ENCODE measurements at regions not wholly inside any gene's neighbourhood (a gene's known extent, or its start where the extent isn't known, plus 50 kb on each side); places are given as distances from the start of the nearest gene placed in this dataset.

DNA sequence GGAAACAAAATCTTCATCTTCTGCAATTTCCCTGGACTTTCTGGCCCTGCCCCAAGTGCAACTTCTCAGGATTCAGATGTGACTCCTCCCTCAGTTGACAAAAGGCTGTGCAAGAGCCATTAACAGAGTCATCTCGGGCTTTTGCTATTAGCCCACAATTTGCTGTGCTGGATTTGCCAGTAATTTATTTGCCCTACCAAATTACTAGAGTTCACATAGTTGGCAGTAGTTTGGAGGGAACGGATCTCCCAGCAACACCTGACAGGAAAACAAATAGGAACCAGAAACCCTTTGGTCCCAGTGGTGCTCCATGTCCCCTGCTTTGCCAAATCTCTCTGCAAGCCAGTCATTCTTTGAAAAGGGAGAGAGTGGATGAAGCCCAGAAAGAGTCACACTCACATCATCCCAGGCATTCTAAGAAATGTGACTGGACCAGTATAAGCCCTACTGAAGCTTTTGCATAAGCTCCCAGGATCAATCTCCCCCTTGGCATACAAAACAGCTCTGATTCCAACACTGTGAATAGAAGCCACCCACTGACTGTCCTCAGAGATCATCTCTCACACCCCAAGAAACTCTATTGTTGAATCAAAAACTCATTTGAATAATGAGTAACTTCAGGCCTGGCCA is 350.1 kb upstream of the NBEA start:
- POLR2A ChIA-PET = no interaction called here
- H3K27ac Mint-ChIP-seq = no peak overlapping the region
- intact Hi-C loops (cut with micrococcal nuclease) = no loop called here
- H3K36me3 Mint-ChIP-seq = no peaks in the 10 kb centered on the region
- no peak overlapping the region for H3K4me3 Mint-ChIP-seq
- peaks cover 6% of the 10 kb centered on the region for H3K9me3 Mint-ChIP-seq
- H3K4me1 Mint-ChIP-seq (ENCODE audit: low read depth) = no peaks in the 10 kb centered on the region
- DNase-seq = no peak
- CTCF ChIA-PET = no interaction called here
- no peaks in the 10 kb centered on the region for H3K27me3 Mint-ChIP-seq

DNA sequence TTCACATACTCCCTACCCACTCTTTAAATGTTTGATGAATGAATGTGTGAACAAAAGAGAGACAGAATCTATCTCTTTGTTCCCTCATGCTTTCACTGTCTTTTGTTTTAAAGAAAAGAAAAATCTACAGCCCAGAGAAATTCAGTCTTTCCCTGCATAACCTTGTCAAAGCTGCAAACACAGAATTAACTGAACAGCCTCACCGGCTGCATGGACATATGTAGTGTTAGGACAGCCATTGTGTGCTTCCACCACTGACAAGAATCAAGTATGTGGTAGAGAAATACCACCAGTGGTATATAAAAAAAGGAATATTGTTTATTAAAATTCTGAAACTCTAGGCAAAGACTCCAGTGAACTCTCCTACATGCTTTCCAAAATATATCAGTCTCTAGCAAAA is 348.4 kb upstream of the NBEA start:
- POLR2A ChIA-PET = no interaction called here
- Mint-ChIP-seq H3K36me3 (no peaks in the 10 kb centered on the region), H3K9me3 (peaks cover 6% of the 10 kb centered on the region), H3K4me1 (ENCODE audit: low read depth) (no peaks in the 10 kb centered on the region), H3K4me3 (no peak overlapping the region), H3K27me3 (no peaks in the 10 kb centered on the region), H3K27ac (no peak overlapping the region)
- CTCF ChIA-PET = no interaction called here
- DNase-seq = no peak
- intact Hi-C loops (cut with micrococcal nuclease) = no loop called here

DNA sequence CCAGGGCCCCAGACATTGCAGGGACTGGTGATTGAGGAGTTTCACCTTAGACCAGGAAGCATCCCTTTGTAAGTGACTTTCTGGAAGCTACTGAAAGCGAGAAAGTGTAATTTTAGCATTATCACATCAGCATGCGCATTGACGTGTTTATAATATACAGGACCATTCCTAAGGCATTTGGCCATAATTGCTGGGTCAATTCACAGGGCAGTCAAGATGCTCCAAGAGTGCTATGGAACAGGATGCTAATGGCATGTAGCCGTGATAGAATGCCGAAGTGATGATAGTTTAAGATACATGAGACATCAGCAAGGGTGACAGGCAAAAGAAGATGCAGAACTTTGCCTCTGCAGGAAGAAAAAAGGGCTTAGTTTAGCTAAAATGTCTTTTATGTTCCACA is 347.6 kb upstream of the NBEA start:
- ChIA-PET POLR2A (no interaction called here), CTCF (no interaction called here)
- Mint-ChIP-seq H3K9me3 (peaks cover 6% of the 10 kb centered on the region), H3K36me3 (no peaks in the 10 kb centered on the region), H3K27me3 (no peaks in the 10 kb centered on the region), H3K4me1 (ENCODE audit: low read depth) (no peaks in the 10 kb centered on the region), H3K27ac (no peak overlapping the region), H3K4me3 (no peak overlapping the region)
- intact Hi-C loops (cut with micrococcal nuclease) = no loop called here
- DNase-seq = no peak

DNA sequence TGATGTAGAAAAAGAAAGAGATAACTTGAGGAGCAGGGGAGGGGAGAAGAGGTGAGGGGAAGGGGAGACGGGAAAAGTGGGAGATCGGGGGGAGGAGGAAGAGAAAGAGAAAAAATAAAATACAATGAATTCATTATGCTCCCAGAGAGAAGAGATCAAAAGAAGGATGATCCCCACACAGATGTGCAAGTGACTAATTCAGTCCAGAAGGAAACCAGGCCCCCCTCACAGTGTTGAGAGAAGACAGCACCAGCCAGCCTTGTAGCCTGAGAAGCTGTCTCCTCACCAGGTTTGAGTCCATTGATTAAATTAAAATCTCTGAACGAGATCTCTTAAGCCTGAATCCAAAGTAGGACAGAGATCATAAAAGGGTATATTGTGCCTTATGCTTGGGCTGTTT is 333.7 kb upstream of the NBEA start:
- Mint-ChIP-seq H3K4me1 (ENCODE audit: low read depth) (no peaks in the 10 kb centered on the region), H3K9me3 (peaks cover 9% of the 10 kb centered on the region), H3K27me3 (no peaks in the 10 kb centered on the region), H3K27ac (no peak overlapping the region), H3K4me3 (no peak overlapping the region), H3K36me3 (no peaks in the 10 kb centered on the region)
- ChIA-PET CTCF (no interaction called here), POLR2A (no interaction called here)
- DNase-seq = no peak
- intact Hi-C loops (cut with micrococcal nuclease) = no loop called here

DNA sequence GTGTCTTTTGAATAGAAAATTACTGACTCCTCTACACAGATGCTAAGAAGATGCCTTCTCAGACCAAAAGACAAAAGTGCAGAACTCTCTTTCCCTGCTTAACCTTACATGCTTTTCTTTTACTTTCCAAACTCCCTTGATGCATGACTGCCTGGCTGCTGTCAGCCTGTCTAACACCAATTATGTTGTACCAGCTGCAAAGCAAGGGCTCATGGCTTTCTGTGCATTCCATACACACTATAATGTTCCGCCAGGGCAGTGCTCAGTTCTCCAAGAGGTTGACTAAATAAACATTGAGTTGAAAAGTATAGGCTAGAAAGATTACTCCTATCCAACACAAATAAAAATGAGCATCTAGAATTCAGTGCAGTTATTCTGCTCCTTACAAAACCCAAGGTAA is 330.4 kb upstream of the NBEA start:
- no peak overlapping the region for H3K4me3 Mint-ChIP-seq
- no peaks in the 10 kb centered on the region for H3K4me1 Mint-ChIP-seq (ENCODE audit: low read depth)
- H3K27ac Mint-ChIP-seq = no peak overlapping the region
- ChIA-PET CTCF (no interaction called here), POLR2A (no interaction called here)
- H3K27me3 Mint-ChIP-seq = no peaks in the 10 kb centered on the region
- intact Hi-C loops (cut with micrococcal nuclease) = no loop called here
- no peaks in the 10 kb centered on the region for H3K36me3 Mint-ChIP-seq
- H3K9me3 Mint-ChIP-seq = peaks cover 5% of the 10 kb centered on the region
- DNase-seq = no peak

DNA sequence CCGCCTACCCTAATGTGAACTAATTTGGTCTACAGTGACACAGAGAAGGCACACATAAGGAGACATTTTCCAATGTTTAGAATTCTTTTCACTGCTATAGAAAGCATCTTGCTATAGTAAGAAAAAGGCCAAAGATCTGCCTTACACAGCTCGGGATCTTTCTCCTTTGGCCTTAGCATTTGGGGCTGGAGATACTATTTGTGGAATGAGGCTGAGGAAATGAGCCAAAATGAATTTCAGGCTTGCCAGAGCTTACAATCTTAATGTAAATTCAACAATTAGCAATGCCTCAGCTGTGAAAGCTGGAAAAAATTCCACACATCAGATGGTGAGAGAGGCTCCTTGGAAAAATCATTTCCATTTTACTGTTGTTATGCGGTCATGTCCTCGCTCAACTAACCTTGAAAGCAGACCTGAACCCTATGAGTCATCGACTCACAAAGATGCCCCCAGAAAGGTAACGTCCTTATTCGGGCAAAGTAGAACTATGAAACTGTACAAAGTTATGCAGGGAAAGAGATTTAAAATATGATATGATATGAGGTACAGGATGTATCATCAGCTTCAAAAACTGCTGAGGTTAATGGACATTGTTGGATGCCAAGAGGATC is 324.5 kb upstream of the NBEA start:
- intact Hi-C loops (cut with micrococcal nuclease) = no loop called here
- H3K27ac Mint-ChIP-seq = no peak overlapping the region
- CTCF ChIA-PET = no interaction called here
- H3K9me3 Mint-ChIP-seq = peaks cover 2% of the 10 kb centered on the region
- no peaks in the 10 kb centered on the region for H3K36me3 Mint-ChIP-seq
- no peaks in the 10 kb centered on the region for H3K27me3 Mint-ChIP-seq
- no peak for DNase-seq
- H3K4me3 Mint-ChIP-seq = no peak overlapping the region
- no peaks in the 10 kb centered on the region for H3K4me1 Mint-ChIP-seq (ENCODE audit: low read depth)
- POLR2A ChIA-PET = no interaction called here

DNA sequence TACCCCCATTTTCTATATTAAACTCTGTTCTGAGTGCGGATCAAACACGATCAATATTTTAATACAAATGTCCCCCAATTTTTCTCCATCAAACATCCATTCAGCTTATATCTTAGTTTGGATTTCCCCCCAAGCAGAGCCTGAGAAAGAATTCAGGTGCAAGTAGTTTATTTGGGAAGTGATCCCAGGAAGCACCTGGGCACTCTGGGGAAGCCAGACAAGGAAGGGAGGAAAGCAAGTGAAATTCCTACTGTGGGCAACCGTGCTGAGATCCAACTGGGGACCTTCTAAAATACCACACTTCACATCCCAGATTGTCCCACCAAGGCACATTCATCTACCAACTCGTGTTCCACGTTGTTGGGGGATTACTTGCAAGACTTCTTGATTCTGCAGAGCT is 323.4 kb upstream of the NBEA start:
- CTCF ChIA-PET = no interaction called here
- no peaks in the 10 kb centered on the region for H3K4me1 Mint-ChIP-seq (ENCODE audit: low read depth)
- H3K27me3 Mint-ChIP-seq = no peaks in the 10 kb centered on the region
- POLR2A ChIA-PET = no interaction called here
- no peak for DNase-seq
- no peak overlapping the region for H3K27ac Mint-ChIP-seq
- no peak overlapping the region for H3K4me3 Mint-ChIP-seq
- H3K9me3 Mint-ChIP-seq = no peaks in the 10 kb centered on the region
- intact Hi-C loops (cut with micrococcal nuclease) = no loop called here
- H3K36me3 Mint-ChIP-seq = no peaks in the 10 kb centered on the region

DNA sequence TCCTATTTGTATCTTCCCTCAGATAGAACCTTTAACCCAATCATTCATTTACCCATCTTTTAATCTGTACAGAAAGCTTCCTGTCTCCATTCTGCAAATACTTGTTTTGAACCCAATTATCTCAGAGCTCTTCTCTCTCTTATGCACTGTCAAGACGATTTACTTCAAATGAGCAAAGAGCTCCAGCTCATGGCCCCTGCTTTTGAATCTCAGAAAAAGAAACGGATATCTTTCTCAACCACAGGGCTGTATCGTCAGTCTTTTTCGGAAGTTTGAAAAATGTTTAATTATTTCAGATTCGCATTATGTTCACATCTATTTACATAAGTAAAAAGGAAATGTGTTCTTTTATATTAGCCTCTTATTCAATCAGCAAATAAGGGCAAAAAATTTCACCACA is 322.7 kb upstream of the NBEA start:
- no peaks in the 10 kb centered on the region for H3K4me1 Mint-ChIP-seq (ENCODE audit: low read depth)
- no peaks in the 10 kb centered on the region for H3K36me3 Mint-ChIP-seq
- CTCF ChIA-PET = no interaction called here
- no peak overlapping the region for H3K27ac Mint-ChIP-seq
- POLR2A ChIA-PET = no interaction called here
- no peaks in the 10 kb centered on the region for H3K9me3 Mint-ChIP-seq
- intact Hi-C loops (cut with micrococcal nuclease) = no loop called here
- no peak overlapping the region for H3K4me3 Mint-ChIP-seq
- DNase-seq = no peak
- no peaks in the 10 kb centered on the region for H3K27me3 Mint-ChIP-seq

DNA sequence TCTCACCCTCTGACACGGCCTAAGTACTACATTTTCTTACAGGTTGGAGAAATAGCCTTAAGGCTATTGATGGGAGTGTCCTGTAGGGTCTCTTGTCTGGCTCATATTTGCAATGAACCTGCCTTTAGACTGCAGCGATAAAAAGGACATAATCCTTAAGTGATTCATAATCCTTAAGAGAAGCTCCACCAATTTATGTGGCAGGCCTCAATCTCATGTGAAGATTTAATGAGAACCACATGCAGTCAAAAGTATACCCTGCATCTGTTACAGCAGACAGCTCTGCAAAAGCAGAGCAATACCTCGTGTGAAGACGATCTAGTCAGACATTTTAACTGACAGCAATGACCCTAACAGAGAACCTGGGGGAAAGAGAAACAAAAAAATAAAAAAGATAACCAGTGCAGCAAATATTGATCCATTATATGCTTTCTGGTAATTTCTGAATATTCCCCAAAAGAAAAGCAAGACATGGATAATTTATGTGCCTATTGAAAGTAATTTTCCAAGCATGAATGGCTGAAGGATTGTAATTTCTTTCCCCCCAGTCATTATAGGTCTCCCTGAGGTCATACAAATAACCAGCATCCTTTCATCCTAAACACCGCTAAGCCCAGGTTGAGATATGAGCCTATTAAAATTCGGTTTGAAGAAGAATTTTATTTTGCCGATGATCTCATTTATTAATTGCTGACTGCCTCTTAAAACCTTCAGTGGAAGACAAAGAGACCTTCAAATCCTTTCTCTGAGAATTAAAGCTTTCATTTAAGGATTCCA is 321.8 kb upstream of the NBEA start:
- Mint-ChIP-seq H3K27ac (no peak overlapping the region), H3K36me3 (no peaks in the 10 kb centered on the region), H3K9me3 (no peaks in the 10 kb centered on the region), H3K4me1 (ENCODE audit: low read depth) (no peaks in the 10 kb centered on the region), H3K4me3 (no peak overlapping the region), H3K27me3 (no peaks in the 10 kb centered on the region)
- intact Hi-C loops (cut with micrococcal nuclease) = no loop called here
- CTCF ChIA-PET = no interaction called here
- no peak for DNase-seq
- POLR2A ChIA-PET = no interaction called here

DNA sequence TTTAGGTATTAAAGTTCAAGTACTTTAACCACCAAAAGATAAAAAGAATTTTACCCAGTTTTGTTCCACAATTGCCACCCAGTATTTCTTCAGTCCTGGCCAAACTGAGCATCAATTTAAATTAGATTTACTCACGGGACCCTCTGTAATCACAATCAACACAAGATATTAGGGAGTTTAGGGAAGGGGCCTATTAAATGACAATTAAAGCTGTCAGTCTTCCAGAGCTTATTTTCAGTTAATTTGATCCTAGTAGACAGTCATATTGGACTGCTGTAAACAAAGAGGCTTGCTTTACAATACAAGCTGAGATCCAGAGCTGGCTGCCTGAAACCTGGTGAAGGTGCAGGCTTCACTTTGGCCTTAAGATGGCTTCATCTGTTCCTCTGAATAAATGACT is 321.2 kb upstream of the NBEA start:
- H3K36me3 Mint-ChIP-seq = no peaks in the 10 kb centered on the region
- POLR2A ChIA-PET = no interaction called here

DNA sequence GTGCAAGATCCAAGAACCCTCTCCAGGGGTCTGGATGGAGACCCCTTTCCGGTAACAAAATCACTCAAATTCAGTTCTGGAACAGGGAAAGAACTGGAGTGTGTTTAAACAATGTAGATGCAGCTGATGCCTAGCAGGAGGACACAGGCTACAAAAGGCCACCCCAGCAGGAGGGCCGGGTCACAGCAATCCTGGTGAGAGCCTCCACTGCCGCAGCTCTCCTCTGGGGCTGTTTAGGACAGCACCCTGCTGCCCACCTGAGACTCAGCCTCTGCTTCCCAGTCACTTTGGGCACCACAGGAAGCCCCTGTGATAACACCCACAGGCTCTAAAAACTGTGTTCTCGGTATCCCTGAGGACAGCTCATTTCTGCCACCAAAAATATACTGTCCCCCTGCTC is 318.7 kb upstream of the NBEA start:
- H3K27me3 Mint-ChIP-seq = no peaks in the 10 kb centered on the region
- H3K4me1 Mint-ChIP-seq (ENCODE audit: low read depth) = no peaks in the 10 kb centered on the region
- no peak overlapping the region for H3K27ac Mint-ChIP-seq
- intact Hi-C loops (cut with micrococcal nuclease) = no loop called here
- H3K4me3 Mint-ChIP-seq = no peak overlapping the region
- H3K9me3 Mint-ChIP-seq = no peaks in the 10 kb centered on the region
- no peaks in the 10 kb centered on the region for H3K36me3 Mint-ChIP-seq
- DNase-seq = no peak
- CTCF ChIA-PET = no interaction called here
- POLR2A ChIA-PET = no interaction called here

More for the DNA sequence above, 321.2 kb upstream of the NBEA start:
- Mint-ChIP-seq H3K27me3 (no peaks in the 10 kb centered on the region), H3K4me3 (no peak overlapping the region), H3K4me1 (ENCODE audit: low read depth) (no peaks in the 10 kb centered on the region), H3K27ac (no peak overlapping the region), H3K9me3 (no peaks in the 10 kb centered on the region)
- intact Hi-C loops (cut with micrococcal nuclease) = no loop called here
- CTCF ChIA-PET = no interaction called here
- DNase-seq = no peak

DNA sequence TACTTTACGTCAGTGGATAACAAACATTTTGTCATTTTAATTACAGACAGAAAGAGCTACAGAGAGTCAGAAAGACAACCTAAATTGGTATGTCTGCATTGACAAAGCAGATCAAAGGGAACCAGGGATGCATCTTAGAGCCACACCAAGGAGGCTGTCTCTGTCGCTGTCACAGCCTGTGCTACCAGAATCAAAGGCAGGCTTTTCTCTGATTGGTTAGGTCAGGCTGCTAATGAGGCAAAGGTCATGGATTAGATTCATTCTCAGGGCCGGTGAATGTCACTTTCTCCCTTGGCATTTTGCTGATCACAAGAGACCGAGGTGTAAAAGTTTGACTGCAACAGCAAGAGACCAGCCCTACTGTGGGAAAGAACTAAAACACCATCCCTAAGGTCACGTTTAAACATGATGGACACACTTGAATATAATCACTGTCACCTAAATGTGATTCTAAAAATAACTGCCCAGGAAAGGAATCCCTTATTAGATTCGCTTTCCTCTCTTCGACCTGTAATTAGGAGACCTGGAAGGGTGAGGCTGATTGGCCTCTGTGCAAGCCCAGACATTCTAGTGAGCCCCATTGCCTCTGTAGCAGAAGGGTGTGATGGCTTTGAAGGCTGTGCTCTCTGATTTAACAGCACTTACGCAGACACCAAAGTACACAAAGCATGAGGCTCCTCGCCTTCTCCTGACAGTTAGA is 314.4 kb upstream of the NBEA start:
- DNase-seq = no peak
- intact Hi-C loops (cut with micrococcal nuclease) = no loop called here
- no peaks in the 10 kb centered on the region for H3K9me3 Mint-ChIP-seq
- ChIA-PET POLR2A (no interaction called here), CTCF (no interaction called here)
- H3K27me3 Mint-ChIP-seq = no peaks in the 10 kb centered on the region
- no peak overlapping the region for H3K4me3 Mint-ChIP-seq
- H3K4me1 Mint-ChIP-seq (ENCODE audit: low read depth) = no peaks in the 10 kb centered on the region
- no peak overlapping the region for H3K27ac Mint-ChIP-seq
- H3K36me3 Mint-ChIP-seq = no peaks in the 10 kb centered on the region

DNA sequence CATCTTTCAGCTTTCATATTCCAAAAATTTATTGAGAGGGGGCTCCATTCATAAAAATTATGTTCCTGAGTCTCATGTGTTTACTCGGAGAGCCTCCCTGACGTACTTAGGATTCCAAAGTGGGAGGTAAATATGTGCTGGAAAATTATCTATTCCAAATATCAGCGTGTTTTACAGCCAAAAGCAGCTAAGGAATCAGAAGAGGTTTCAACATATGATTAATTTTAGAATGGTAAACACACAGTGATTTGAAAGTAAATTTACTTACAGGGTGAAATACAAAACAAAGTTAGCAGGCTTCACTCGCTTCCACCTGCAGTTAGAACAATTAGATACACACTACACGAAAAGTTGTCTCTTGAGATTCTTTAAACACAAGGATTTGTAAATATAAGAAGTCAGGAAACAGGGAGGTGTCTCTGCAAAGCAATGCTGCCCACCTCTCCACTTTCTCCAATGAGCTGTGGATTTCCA is 313.8 kb upstream of the NBEA start:
- ChIA-PET CTCF (no interaction called here), POLR2A (no interaction called here)
- DNase-seq = no peak
- H3K36me3 Mint-ChIP-seq = no peaks in the 10 kb centered on the region
- intact Hi-C loops (cut with micrococcal nuclease) = no loop called here
- no peaks in the 10 kb centered on the region for H3K9me3 Mint-ChIP-seq
- H3K4me3 Mint-ChIP-seq = no peak overlapping the region
- H3K27ac Mint-ChIP-seq = no peak overlapping the region
- H3K27me3 Mint-ChIP-seq = no peaks in the 10 kb centered on the region
- H3K4me1 Mint-ChIP-seq (ENCODE audit: low read depth) = no peaks in the 10 kb centered on the region
